ENCODE measurements at regions not wholly inside any gene's neighbourhood (a gene's known extent, or its start where the extent isn't known, plus 50 kb on each side); places are given as distances from the start of the nearest gene placed in this dataset.

DNA sequence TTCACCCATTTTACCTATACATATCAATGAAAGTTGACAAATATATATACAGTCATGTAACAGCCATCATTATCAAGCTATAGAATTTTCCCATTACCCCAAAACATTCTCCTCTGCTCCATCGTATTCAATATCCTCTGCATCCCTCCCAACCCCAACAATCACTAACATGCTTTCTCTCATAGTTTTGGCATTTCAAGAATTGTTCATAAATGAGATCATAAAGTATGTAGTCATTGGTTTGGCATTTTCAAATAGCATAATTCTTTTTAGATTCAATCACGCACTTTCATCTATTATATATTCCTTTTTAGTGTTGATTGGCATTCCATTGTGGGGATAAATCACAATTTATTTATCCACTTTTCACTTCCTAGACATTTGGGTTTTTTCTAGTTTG lies 866.0 kb upstream of the TMEM132C start:
- peak; percentile 77 for DNase-seq (ENCODE audit: low read depth)

DNA sequence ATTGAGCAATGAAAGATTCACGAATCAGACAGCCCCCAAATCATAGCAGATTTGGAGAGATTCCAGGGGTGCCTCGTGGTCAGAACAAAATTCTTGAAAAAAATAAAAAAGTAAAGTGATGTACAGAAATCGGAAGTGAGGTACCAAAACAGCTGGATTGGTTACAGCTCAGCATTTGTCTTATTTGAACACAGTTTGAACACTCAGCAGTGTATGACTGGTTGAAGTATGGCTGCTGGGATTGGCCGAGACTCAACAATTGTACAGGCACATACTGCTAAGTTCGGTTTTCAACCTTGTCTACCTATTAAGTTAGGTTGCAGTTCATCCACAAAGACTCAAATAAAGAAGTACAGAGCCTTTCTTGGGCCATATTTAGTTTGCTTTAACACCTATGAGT lies 865.4 kb upstream of the TMEM132C start:
- DNase-seq (ENCODE audit: low read depth) = no peak

DNA sequence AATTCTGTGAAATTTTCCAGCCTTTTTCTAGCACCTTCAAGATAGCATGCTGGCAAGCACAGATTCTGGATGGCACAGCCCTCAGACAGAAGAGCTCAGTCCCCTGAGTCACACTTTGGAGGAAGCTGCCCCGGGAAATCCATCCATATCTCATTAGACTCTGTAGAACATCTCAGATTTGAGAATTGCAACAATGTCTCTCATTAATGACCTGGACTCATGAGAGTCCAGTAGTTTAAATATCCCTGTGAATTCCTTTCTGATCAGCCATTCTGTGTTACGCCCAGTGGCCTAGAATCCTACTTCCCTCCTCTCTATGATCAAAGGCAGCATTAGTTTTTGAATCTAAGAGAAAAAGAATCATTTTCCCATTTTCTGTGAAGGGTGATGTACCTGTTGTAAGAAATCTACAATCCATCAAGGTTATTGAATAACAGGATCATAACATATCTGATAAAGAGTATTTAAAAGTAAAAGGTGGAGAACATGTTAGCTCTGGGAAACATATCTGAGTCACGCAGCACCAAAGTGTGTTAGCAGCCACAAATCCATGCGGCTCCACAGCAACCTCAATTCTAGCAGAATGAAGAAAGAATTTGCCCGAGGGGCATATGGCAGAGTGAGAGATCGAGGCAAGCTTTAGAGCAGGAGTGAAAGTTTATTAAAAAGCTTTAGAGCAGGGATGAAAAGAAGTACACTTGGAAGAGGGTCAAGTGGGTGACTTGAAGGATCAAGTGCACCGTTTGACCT lies 855.6 kb upstream of the TMEM132C start:
- no peak for DNase-seq (ENCODE audit: low read depth)

DNA sequence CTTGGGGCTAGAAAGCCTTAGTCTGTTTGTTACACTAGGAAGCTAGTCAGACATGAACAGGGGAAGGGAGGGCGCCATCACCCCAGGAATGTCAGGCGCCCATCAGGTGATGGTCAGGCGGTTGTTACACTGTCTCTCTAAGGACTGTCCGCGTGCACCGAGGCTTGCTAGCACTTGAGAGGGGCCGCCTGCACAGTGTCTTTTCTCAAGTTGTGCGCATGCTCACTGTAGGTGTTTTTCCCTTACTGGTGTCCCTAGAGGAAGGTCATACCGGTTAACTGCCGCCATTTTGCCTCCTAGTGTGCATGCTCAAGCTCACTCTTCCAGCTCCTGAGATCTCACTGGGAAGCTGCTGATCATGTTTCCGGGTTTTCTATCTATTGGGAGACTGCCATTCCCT lies 855.0 kb upstream of the TMEM132C start:
- DNase-seq (ENCODE audit: low read depth) = no peak

DNA sequence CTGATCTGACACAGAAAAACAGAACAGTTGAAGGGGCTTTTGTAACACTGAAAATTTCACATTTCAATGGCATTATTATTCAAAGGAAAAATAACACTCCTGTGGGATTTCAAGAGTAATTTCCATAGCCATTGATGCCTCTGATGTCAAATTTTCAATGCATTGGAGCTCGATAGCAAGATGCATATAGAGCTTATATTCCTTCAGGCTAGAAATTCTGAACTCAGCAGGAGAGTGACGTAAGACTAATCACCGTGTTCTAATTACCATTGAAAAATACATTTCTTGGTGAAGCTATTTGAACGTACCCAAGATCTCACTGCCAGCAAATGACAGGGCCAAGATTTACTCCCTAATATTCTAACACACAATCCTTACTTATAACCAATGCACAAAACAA lies 854.1 kb upstream of the TMEM132C start:
- no peak for DNase-seq (ENCODE audit: low read depth)

DNA sequence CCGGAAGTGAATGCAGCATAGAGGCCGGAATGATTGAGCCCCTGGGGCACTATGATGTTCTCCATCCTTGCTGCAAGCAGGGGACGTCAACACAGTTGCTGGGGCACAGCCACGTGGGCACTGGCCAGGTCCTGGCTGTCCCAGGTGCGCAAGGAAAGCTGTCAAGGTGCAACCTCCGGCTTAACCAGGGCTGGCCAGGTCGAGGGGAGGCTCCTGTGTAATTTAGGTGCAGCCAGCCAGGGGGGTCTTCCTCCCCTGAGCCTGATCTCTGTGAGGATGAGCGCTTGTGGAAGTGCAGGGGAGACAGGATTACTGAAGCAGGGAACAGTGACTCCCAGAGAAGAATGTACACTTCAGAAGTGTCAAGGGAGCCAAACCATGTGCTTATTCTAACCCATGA lies 852.8 kb upstream of the TMEM132C start:
- DNase-seq (ENCODE audit: low read depth) = no peak

DNA sequence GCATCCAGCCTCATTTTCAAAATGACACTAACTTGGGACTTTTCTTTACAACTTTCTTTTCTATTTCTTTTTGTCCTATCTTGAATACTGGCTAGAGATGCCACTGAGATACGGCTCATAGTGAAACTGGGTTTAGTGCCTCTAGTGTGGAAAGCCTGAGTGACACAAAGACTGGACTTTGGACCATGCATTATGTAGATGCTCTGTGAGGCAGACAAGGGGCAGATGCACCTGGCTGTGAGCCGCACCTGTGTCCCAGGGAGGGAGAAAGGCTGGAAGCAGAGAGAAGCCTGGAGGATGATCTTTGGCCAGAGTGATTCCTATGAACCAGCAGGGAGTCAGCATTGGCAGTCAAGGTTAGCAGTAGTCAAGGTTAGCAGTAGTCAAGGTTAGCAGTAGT lies 852.3 kb upstream of the TMEM132C start:
- no peak for DNase-seq (ENCODE audit: low read depth)

DNA sequence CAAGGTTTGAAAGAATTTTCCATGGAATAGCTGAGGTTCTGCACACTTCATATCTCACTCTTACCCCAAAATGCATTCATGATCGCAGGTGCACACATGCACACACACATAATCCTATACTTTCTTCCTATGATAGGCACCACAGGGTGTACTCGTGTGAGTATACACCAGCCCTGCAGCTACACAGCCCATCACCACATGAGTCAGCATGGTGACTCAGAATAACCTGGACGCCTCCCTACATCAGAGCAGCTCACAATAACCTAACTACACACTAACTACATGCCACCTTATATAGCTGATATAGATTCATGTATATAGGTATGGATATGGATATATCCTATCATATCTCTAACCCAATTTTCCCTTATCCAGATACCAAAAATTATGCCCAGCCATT lies 850.2 kb upstream of the TMEM132C start:
- peak; percentile 10 for DNase-seq (ENCODE audit: low read depth)

DNA sequence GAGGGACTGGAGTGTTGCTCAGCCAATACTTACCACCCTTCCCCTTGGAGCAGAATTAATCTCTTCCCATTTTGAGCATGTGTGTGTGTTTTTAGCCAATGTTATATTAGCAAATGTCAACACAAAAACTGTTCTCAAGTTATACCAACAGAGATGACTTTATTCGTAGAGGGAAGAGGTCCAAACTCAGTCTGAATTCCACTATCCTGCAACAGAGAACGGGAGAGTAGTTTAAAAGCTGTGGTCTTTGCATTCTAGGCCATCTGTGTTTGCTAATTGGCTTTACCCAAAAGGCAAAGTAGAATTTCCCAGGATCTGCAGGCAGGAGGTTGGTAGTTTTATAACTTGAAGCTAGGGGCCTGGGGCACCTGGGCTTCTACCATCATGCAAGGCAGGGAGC lies 847.9 kb upstream of the TMEM132C start:
- no peak for DNase-seq (ENCODE audit: low read depth)

DNA sequence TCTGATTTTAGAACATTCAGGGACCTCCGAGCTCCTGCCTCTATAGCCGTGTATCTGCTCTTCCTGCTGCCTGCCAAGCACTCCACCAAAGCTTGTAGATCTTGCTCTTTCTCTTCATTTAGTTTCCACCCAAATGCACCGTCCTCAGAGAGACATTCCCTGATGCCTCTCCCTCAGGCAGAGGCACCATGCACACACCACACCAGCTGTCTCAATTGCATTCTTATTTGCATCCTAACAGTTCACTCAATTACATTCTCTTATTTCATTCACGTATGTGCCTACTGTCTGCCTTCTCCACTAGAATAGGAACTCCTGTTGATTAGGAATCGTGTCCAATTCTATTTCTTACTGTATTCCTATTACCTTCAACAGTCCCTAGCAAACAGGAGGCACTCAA lies 845.4 kb upstream of the TMEM132C start:
- DNase-seq (ENCODE audit: low read depth) = no peak

DNA sequence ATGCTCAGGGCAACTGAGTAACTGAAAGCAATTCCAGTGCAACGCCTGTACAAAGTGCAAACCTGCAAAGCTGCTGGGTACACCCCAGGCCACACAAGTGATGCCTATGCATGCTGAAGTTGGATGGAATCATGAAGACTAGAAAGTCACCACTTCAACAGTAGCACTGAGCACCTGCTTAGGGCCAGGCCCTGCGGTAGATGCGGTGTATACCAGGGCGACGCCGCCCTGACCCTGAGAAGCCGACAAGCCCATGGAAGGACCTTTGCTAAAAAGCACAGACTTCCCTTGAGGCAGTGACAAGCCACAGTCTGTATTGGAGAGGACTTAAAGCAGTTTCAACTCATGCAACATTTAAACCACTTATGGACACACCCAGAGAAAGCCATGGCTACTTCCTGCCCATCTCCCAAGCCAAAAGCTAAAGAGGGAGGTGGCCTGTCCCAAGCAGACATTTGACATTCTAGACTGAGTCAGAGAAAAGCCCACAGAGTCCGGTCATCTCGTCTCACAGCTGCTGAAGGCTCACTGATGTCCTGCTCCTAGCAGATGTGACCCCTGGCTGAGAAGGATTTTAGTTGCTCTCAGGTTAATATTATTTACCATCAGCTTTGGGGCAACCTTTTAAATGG lies 843.9 kb upstream of the TMEM132C start:
- no peak for DNase-seq (ENCODE audit: low read depth)

DNA sequence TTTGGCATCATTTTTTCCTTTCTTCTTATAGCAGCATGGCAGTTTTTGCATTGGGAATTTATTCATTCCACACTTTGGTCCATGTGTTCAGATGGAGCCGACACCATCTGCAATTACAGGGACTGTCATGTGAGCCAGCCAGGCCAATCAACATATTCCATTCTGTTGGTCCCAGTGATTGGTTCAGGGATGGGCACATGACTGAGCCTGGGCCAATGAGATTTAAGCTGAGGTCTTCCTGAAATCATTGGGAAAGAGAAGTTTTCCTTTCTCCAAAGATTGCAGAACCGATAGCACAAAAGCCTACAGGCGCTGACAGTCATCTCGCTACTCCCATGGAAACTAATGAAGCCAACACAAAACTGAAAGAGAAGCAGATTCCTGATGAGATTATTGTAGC lies 841.5 kb upstream of the TMEM132C start:
- DNase-seq (ENCODE audit: low read depth) = no peak

DNA sequence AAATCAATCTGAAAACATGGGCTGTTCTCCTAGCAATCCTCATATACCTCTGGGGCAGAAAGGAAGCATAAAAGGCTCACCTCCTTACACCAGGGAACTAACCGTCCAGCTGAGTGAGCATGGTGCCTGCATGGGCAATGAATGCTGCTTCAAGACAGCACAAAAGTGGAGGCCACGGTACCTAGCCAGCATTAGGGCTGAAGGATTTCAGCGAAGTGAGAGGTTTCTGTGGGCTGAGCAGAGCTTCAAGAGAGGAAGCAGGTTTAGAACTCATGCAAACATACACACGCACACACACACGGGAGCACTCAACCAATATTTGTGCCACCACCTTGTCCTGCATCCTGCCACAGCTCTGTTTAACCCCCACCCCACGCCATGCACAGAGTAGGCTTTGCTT lies 838.5 kb upstream of the TMEM132C start:
- no peak for DNase-seq (ENCODE audit: low read depth)

DNA sequence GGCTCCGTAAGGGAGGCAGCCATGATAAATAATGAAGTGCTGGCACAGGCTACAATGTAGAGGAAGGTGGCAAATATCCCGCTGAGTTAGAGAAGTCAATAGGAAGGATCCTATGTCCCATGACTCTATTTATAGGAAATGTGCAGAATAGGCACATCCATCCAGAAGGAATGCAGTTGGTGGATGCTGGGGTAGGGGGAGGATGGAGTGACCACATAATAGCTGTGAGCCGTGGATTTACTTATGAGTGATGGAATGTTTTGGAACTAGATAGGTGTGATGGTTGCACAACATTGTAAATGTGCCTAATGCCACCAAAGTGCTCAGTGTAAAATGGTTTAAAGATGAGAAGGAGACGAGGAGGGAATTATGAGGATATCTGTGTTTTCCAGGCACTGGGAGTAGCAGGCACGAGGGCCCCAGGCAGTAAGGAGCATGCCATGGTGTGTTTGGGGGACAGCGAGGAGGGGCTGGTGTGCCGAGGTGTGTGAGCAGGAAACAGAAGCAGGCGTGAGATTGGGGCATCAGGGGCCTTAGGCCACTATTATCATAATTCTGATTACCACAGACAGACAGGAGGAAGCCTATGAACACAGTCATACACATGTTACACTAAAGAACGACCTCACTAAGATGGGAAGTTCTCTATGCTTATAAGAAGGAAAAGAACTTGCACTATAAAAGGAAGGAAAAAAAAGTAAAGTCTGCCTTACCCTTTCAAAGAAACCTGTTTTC lies 837.3 kb upstream of the TMEM132C start:
- DNase-seq (ENCODE audit: low read depth) = no peak

DNA sequence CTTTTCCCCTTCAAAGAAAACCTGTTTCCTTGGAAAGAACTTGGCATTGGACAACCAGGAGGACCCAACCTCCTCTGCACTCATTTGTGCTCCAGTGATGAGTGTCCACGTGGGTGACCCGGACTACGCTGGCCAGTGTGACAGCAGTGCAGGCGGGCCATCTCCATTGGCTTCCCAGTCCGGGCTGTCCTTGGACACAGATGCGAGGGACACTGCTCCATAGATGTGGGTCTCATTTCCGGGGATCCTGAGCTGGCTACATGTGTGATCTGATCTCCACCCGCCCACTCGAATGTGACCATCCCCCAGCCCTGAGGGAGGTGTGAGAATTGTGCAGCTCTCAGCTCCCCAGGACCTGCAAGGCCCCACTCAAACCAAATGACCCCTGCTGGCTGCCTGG lies 836.6 kb upstream of the TMEM132C start:
- DNase-seq (ENCODE audit: low read depth) = no peak

DNA sequence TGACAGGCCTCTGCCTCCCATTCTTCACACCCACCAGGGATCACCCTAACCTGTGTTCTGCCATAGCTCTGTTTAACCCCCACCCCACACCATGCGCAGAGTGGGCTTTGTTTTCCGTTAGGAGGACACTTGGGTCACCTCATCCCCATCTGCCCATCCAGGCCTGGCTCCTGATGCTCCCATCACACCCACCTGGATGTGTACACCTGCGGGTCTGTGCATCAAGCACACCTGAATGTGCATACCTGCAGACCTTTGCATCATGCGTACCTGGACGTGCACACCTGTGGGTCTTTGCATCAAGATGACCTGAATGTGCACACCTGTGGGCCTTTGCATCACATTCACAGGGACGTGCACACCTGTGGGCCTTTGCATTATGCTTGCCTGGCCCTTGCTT lies 835.8 kb upstream of the TMEM132C start:
- no peak for DNase-seq (ENCODE audit: low read depth)

DNA sequence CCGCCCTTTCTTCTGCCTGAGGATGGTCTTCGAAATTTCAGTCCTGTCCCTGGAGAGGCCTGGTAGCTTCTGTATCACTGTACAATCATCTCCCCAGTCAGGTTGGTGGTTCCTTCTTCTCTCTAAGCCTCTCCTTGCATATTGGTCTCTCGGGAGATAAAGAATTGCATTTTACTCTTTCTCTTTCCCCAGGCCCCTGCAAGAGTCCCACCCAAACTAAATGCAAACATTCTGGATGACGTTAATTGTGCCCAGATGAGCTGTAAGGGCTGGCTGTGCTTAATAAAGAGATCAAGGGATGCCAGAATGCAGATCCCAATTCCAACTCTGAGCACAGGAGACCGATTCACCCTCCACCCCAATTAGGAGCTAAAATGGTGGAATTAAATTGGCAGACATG lies 835.4 kb upstream of the TMEM132C start:
- DNase-seq (ENCODE audit: low read depth) = no peak

DNA sequence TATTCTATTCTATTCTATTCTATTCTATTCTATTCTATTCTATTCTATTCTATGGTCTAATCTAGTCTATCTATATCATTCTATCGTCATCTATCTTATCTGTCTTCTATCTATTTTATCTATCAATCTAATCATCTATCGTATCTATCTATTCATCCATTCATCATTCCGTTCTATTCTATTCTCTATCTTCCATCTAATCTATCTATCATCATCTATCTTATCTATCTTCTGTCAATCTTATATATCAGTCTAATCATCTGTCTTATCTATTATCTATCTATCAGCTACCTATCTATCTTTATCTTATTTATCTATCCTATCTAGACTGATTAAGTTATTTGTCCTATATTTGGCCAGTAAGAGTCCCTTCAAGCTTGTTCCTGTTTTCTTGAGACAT lies 831.5 kb upstream of the TMEM132C start:
- DNase-seq (ENCODE audit: low read depth) = no peak

DNA sequence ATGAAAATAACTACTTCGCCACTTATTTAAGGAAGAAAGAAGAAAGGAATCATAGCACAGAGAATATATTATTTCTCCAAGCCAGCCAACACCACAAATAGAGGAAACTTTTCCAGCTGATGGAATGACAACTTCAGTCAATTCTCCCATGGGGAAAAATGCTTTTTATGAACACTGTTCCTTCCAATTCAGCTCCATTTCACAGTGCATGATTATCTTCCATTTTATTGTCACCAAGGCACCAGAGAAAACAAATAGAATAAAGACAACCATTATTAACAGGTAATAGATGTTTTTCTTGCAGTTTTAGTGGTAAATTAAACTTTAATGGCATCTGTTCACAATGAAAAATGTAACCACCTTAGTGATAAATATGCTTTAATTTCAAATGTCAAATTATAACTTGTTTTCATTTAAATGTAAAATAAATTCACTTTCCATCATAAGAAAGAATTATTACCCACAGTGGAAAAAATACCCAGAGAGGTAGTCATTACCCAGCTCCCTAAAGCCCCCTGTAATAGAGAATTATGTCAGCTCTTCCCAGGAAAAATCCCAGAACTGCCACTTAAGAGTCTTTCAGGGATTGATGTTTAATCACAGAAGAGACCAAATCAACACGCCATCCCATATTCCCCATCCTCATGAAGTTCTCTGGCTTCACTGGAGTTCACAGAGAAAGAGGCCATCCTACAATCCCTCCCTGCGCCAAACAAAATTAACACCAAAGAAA lies 828.3 kb upstream of the TMEM132C start:
- DNase-seq (ENCODE audit: low read depth) = no peak

DNA sequence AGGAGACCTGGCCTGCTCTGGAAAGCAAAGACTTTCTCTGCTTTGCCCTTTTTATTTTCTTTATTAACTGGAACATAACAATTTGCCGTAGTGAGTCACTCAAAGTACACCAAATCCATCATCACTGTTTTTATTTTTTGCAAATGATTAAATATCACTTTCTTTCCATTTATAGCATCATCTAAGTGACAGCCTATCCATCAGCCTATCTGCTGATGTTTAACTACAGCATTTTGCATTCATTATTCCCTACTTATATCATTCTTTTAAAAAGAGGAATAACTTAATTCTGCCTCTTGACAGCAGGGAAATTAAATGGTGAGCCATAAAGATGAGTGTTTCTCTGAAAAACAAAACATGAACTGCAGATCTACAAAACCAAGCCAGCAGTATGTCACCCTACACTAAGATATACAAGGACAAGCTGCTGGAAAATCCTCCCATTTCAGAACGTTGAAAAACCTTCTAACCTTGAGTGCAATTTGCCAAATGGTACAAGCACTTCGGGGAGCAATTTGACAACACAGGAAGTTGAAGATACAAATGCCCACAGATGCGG lies 821.3 kb upstream of the TMEM132C start:
- DNase-seq (ENCODE audit: low read depth) = no peak

DNA sequence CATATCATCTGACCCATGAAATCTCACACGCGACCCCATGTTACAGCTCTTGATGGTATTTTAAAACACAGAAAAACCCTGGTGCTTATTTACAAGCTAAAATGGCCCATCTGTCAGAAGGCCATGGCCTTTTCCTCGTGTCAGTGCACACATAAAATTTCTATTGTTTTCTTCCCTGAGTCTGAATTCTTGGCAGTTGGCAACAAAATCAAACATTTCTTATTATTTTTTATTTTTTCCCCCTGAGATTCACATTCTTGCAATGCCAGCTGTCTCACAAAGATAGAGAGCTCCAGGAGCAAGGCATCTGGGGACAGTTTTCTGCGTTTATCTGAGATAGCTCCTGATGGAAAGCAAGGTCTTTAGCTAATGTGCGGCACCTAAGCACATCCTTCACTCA lies 818.1 kb upstream of the TMEM132C start:
- DNase-seq (ENCODE audit: low read depth) = no peak

DNA sequence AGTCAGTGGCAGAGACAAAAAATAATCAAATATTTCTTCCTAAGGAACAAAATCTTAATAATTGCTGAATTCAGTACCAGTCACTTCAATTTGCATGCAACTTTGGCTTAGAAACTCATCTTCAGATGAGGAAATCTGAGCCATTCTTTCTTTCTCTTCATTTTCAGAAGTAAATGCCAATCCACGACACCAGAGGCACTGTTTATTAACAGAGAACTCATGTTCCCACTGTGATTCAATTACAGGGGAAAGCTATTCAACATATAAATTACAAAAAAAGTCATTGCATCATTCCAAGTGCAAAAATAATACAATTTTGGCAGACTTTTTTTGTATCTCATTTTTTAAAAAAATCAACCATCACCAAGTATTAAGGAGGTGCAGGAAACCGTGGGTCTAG lies 816.1 kb upstream of the TMEM132C start:
- no peak for DNase-seq (ENCODE audit: low read depth)
